ENCODE measurements at regions not wholly inside any gene's neighbourhood (a gene's known extent, or its start where the extent isn't known, plus 50 kb on each side); places are given as distances from the start of the nearest gene placed in this dataset.

- TF ChIP-seq CTCF (IDR thresholded peaks at IDR 0.05) (no peak), EZH2 (IDR thresholded peaks at IDR 0.05) (no peak), EZH2phosphoT487 (IDR thresholded peaks at IDR 0.05) (no peak)
These were observed 452.1 kb downstream of the TMX3 start for GRCh38 chr18:68262690-68263294.
